IgD-negative memory B cell (primary cell): ENCODE measurements at regions not wholly inside any gene's neighbourhood (a gene's known extent, or its start where the extent isn't known, plus 50 kb on each side); places are given as distances from the start of the nearest gene placed in this dataset.

Experiments
- H3K27ac Mint-ChIP-seq, 3 donors: one replicate each; pipeline ENCODE4 v1.8.0; 2020 to 2022; ENCODE audit warnings: mild to moderate bottlenecking in 3 of 3, mixed read lengths in 3 of 3, moderate library complexity in 1 of 3
- H3K27me3 Mint-ChIP-seq: one replicate; pipeline ENCODE4 v1.8.0; 2021; ENCODE audit warnings: mixed read lengths
- H3K36me3 Mint-ChIP-seq: one replicate; pipeline ENCODE4 v1.8.0; 2020; ENCODE audit warnings: mild to moderate bottlenecking, mixed read lengths
- H3K4me1 Mint-ChIP-seq, 3 donors: one replicate each; pipeline ENCODE4 v1.8.0; 2020 to 2022; ENCODE audit warnings: mixed read lengths in 3 of 3, mild to moderate bottlenecking in 1 of 3
- H3K4me3 Mint-ChIP-seq, 4 donors: one replicate each; pipeline ENCODE4 v1.8.0; 2020 to 2022; ENCODE audit warnings: mild to moderate bottlenecking in 4 of 4, mixed read lengths in 4 of 4, moderate library complexity in 3 of 4
- H3K9me3 Mint-ChIP-seq, 3 donors: one replicate each; pipeline ENCODE4 v1.8.0; 2020 to 2021; ENCODE audit warnings: mixed read lengths in 3 of 3, mild to moderate bottlenecking in 1 of 3

GRCh38 chr1:166221316-166221715, 54.5 kb upstream of the FAM78B start:
- Mint-ChIP-seq H3K4me1 (no peaks in the 10 kb centered on the region), H3K27ac (no peak overlapping the region), H3K4me3 (no peak overlapping the region), H3K36me3 (peaks cover 1% of the 10 kb centered on the region), H3K27me3 (peaks cover 5% of the 10 kb centered on the region), H3K9me3 (peaks cover 11 to 26% (median 21%) of the 10 kb centered on the region in 3 donors)

GRCh38 chr1:166233750-166234366, 67.1 kb upstream of the FAM78B start:
- peaks cover 1 to 17% (median 11%) of the 10 kb centered on the region in 3 donors for H3K9me3 Mint-ChIP-seq

GRCh38 chr1:166235728-166236127, 68.9 kb upstream of the FAM78B start:
- Mint-ChIP-seq H3K9me3 (peaks cover 1 to 14% (median 11%) of the 10 kb centered on the region in 3 donors), H3K4me1 (no peaks in the 10 kb centered on the region), H3K4me3 (peak overlapping the region in 1 of 4 donors; percentile 25), H3K36me3 (no peaks in the 10 kb centered on the region), H3K27ac (peak overlapping the region in 1 of 3 donors; percentile 81), H3K27me3 (no peaks in the 10 kb centered on the region)

More at GRCh38 chr1:166233750-166234366, 67.1 kb upstream of the FAM78B start:
- no peaks in the 10 kb centered on the region for H3K36me3 Mint-ChIP-seq
- no peaks in the 10 kb centered on the region for H3K4me1 Mint-ChIP-seq
- H3K27ac Mint-ChIP-seq, result no peak overlapping the region
- H3K4me3 Mint-ChIP-seq, result no peak overlapping the region
- no peaks in the 10 kb centered on the region for H3K27me3 Mint-ChIP-seq

- no peak overlapping the region for H3K4me3 Mint-ChIP-seq
- peaks cover 1 to 5% (median 1%) of the 10 kb centered on the region in 3 donors for H3K9me3 Mint-ChIP-seq
- H3K27me3 Mint-ChIP-seq, result no peaks in the 10 kb centered on the region
- H3K4me1 Mint-ChIP-seq, result no peaks in the 10 kb centered on the region
- no peaks in the 10 kb centered on the region for H3K36me3 Mint-ChIP-seq
- H3K27ac Mint-ChIP-seq, result no peak overlapping the region
Measured at GRCh38 chr1:166237675-166238074, 70.9 kb upstream of the FAM78B start.

GRCh38 chr1:166253076-166253779, 86.4 kb upstream of the FAM78B start:
- no peaks in the 10 kb centered on the region for H3K4me1 Mint-ChIP-seq
- peaks cover 7 to 15% (median 8%) of the 10 kb centered on the region in 3 donors for H3K9me3 Mint-ChIP-seq
- H3K27ac Mint-ChIP-seq, result no peak overlapping the region
- H3K36me3 Mint-ChIP-seq, result no peaks in the 10 kb centered on the region
- peaks cover 2% of the 10 kb centered on the region for H3K27me3 Mint-ChIP-seq
- no peak overlapping the region for H3K4me3 Mint-ChIP-seq

GRCh38 chr1:166258017-166258416, 91.2 kb upstream of the FAM78B start:
- H3K27me3 Mint-ChIP-seq, result peaks cover 2% of the 10 kb centered on the region
- no peaks in the 10 kb centered on the region for H3K36me3 Mint-ChIP-seq
- no peaks in the 10 kb centered on the region for H3K4me1 Mint-ChIP-seq
- H3K4me3 Mint-ChIP-seq, result no peak overlapping the region
- peaks cover 6 to 12% (median 8%) of the 10 kb centered on the region in 3 donors for H3K9me3 Mint-ChIP-seq
- no peak overlapping the region for H3K27ac Mint-ChIP-seq

GRCh38 chr1:166261511-166261910, 94.7 kb upstream of the FAM78B start:
- peaks cover 0 to 2% (median 1%) of the 10 kb centered on the region in 3 donors for H3K9me3 Mint-ChIP-seq
- H3K36me3 Mint-ChIP-seq, result peaks cover 2% of the 10 kb centered on the region
- H3K27me3 Mint-ChIP-seq, result no peaks in the 10 kb centered on the region
- H3K4me1 Mint-ChIP-seq, result no peaks in the 10 kb centered on the region
- H3K4me3 Mint-ChIP-seq, result no peak overlapping the region
- no peak overlapping the region for H3K27ac Mint-ChIP-seq

- H3K9me3 Mint-ChIP-seq, result peaks cover 2 to 7% (median 4%) of the 10 kb centered on the region in 3 donors
- no peak overlapping the region for H3K27ac Mint-ChIP-seq
- H3K4me1 Mint-ChIP-seq, result no peaks in the 10 kb centered on the region
- H3K36me3 Mint-ChIP-seq, result peaks cover 2% of the 10 kb centered on the region
- H3K27me3 Mint-ChIP-seq, result no peaks in the 10 kb centered on the region
- H3K4me3 Mint-ChIP-seq, result no peak overlapping the region
Measured at GRCh38 chr1:166270476-166271150, 103.8 kb upstream of the FAM78B start.

- peaks cover 2 to 9% (median 4%) of the 10 kb centered on the region in 3 donors for H3K9me3 Mint-ChIP-seq
- H3K27ac Mint-ChIP-seq, result no peak overlapping the region
- peaks cover 2% of the 10 kb centered on the region for H3K36me3 Mint-ChIP-seq
- H3K27me3 Mint-ChIP-seq, result no peaks in the 10 kb centered on the region
- H3K4me3 Mint-ChIP-seq, result no peak overlapping the region
- no peaks in the 10 kb centered on the region for H3K4me1 Mint-ChIP-seq
Measured at GRCh38 chr1:166271151-166271538, 104.3 kb upstream of the FAM78B start.

- Mint-ChIP-seq H3K27me3 (no peaks in the 10 kb centered on the region), H3K27ac (no peak overlapping the region), H3K4me3 (no peak overlapping the region), H3K4me1 (no peaks in the 10 kb centered on the region), H3K9me3 (peaks cover 2 to 11% (median 4%) of the 10 kb centered on the region in 3 donors), H3K36me3 (no peaks in the 10 kb centered on the region)
Measured at GRCh38 chr1:166272155-166272554, 105.4 kb upstream of the FAM78B start.

- Mint-ChIP-seq H3K36me3 (no peaks in the 10 kb centered on the region), H3K9me3 (peaks cover 4 to 11% (median 5%) of the 10 kb centered on the region in 3 donors), H3K27ac (no peak overlapping the region), H3K4me1 (no peaks in the 10 kb centered on the region), H3K4me3 (no peak overlapping the region), H3K27me3 (no peaks in the 10 kb centered on the region)
Measured at GRCh38 chr1:166272851-166273250, 106.0 kb upstream of the FAM78B start.

- Mint-ChIP-seq H3K9me3 (peaks cover 4 to 11% (median 6%) of the 10 kb centered on the region in 3 donors), H3K36me3 (no peaks in the 10 kb centered on the region), H3K4me1 (no peaks in the 10 kb centered on the region), H3K4me3 (no peak overlapping the region), H3K27me3 (peaks cover 2% of the 10 kb centered on the region), H3K27ac (no peak overlapping the region)
Measured at GRCh38 chr1:166273618-166274017, 106.8 kb upstream of the FAM78B start.

GRCh38 chr1:166282391-166283137, 115.8 kb upstream of the FAM78B start:
- Mint-ChIP-seq H3K4me1 (no peaks in the 10 kb centered on the region), H3K9me3 (peaks cover 0 to 4% (median 1%) of the 10 kb centered on the region in 3 donors), H3K36me3 (no peaks in the 10 kb centered on the region), H3K27me3 (peaks cover 6% of the 10 kb centered on the region), H3K4me3 (no peak overlapping the region), H3K27ac (no peak overlapping the region)

- Mint-ChIP-seq H3K4me3 (no peak overlapping the region), H3K9me3 (peaks cover 0 to 1% (median 0%) of the 10 kb centered on the region in 3 donors), H3K27me3 (peaks cover 6% of the 10 kb centered on the region), H3K27ac (no peak overlapping the region), H3K4me1 (no peaks in the 10 kb centered on the region), H3K36me3 (no peaks in the 10 kb centered on the region)
Measured at GRCh38 chr1:166283190-166283589, 116.4 kb upstream of the FAM78B start.

GRCh38 chr1:166283600-166283999, 116.8 kb upstream of the FAM78B start:
- no peak overlapping the region for H3K4me3 Mint-ChIP-seq
- peaks cover 0 to 1% (median 0%) of the 10 kb centered on the region in 3 donors for H3K9me3 Mint-ChIP-seq
- H3K27me3 Mint-ChIP-seq, result peaks cover 4% of the 10 kb centered on the region
- peak overlapping the region in 1 of 3 donors; percentile 20 for H3K27ac Mint-ChIP-seq
- H3K4me1 Mint-ChIP-seq, result no peaks in the 10 kb centered on the region
- H3K36me3 Mint-ChIP-seq, result no peaks in the 10 kb centered on the region
